ENCODE measurements at regions not wholly inside any gene's neighbourhood (a gene's known extent, or its start where the extent isn't known, plus 50 kb on each side); places are given as distances from the start of the nearest gene placed in this dataset.

DNA sequence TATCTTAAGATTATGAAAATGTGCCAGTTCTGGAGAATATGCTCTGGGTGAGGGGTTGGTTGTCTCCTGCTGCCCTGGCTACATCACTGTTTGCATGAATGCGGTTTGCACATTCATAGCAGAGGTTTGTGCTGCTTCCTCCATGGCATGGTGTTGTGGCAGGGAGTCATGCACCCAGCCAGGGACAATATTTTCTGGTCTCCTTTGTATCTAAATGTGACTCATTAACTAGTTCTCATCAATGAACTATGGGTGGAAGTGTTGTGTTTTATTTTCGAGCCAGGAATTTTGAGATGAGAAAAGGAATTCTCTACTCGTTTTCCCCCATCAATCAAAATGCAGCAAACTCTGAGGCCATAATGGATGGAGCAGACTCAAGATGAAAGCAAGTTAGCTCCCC lies 527.3 kb downstream of the SNAPC1 start:
- TF ChIP-seq EZH2 (IDR thresholded peaks at IDR 0.05; ENCODE audit: low read length, missing control alignments), result no peak
- TF ChIP-seq, protein P1, sequence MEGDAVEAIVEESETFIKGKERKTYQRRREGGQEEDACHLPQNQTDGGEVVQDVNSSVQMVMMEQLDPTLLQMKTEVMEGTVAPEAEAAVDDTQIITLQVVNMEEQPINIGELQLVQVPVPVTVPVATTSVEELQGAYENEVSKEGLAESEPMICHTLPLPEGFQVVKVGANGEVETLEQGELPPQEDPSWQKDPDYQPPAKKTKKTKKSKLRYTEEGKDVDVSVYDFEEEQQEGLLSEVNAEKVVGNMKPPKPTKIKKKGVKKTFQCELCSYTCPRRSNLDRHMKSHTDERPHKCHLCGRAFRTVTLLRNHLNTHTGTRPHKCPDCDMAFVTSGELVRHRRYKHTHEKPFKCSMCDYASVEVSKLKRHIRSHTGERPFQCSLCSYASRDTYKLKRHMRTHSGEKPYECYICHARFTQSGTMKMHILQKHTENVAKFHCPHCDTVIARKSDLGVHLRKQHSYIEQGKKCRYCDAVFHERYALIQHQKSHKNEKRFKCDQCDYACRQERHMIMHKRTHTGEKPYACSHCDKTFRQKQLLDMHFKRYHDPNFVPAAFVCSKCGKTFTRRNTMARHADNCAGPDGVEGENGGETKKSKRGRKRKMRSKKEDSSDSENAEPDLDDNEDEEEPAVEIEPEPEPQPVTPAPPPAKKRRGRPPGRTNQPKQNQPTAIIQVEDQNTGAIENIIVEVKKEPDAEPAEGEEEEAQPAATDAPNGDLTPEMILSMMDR (conservative IDR thresholded peaks at IDR 0.05 in 1 of 2, IDR thresholded peaks at IDR 0.05 in 1 of 2; ENCODE audit: low read depth in 1 of 2, low read length in 2 of 2), result no peak

All from fibroblast of lung (primary cell).